ENCODE measurements at regions not wholly inside any gene's neighbourhood (a gene's known extent, or its start where the extent isn't known, plus 50 kb on each side); places are given as distances from the start of the nearest gene placed in this dataset.

- H3K36me3 Mint-ChIP-seq (ENCODE audit: insufficient read depth, unreplicated experiment): no peaks in the 10 kb centered on the region
- CTCF ChIA-PET: no interaction called here
- H3K4me3 Mint-ChIP-seq (ENCODE audit: low read depth, unreplicated experiment): no peak overlapping the region
- H3K9me3 Mint-ChIP-seq (ENCODE audit: low read depth, unreplicated experiment): no peaks in the 10 kb centered on the region
- no peaks in the 10 kb centered on the region for H3K27me3 Mint-ChIP-seq (ENCODE audit: unreplicated experiment)
- no peak for DNase-seq
- intact Hi-C loops (cut with micrococcal nuclease; ENCODE audit: unreplicated experiment): loop anchor here (10.0 kb wide), 1 partner anchor 300 kb away; no protein-coding TSS in a partner anchor
- no TSS peak for BruUV-seq (replicated peaks)
- H3K4me1 Mint-ChIP-seq (ENCODE audit: low read depth, unreplicated experiment): no peaks in the 10 kb centered on the region
- TF ChIP-seq, protein P1, sequence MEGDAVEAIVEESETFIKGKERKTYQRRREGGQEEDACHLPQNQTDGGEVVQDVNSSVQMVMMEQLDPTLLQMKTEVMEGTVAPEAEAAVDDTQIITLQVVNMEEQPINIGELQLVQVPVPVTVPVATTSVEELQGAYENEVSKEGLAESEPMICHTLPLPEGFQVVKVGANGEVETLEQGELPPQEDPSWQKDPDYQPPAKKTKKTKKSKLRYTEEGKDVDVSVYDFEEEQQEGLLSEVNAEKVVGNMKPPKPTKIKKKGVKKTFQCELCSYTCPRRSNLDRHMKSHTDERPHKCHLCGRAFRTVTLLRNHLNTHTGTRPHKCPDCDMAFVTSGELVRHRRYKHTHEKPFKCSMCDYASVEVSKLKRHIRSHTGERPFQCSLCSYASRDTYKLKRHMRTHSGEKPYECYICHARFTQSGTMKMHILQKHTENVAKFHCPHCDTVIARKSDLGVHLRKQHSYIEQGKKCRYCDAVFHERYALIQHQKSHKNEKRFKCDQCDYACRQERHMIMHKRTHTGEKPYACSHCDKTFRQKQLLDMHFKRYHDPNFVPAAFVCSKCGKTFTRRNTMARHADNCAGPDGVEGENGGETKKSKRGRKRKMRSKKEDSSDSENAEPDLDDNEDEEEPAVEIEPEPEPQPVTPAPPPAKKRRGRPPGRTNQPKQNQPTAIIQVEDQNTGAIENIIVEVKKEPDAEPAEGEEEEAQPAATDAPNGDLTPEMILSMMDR (IDR thresholded peaks at IDR 0.05; ENCODE audit: unreplicated experiment): no peak
- H3K27ac Mint-ChIP-seq (ENCODE audit: unreplicated experiment): no peak overlapping the region
Measured at GRCh38 chr3:178445139-178445538, 91.1 kb upstream of the KCNMB2 start.

- H3K27me3 Mint-ChIP-seq (ENCODE audit: unreplicated experiment): no peaks in the 10 kb centered on the region
- H3K27ac Mint-ChIP-seq (ENCODE audit: unreplicated experiment): no peak overlapping the region
- no peaks in the 10 kb centered on the region for H3K36me3 Mint-ChIP-seq (ENCODE audit: insufficient read depth, unreplicated experiment)
- intact Hi-C loops (cut with micrococcal nuclease; ENCODE audit: unreplicated experiment): loop anchor here (10.0 kb wide), 1 partner anchor 299 kb away; no protein-coding TSS in a partner anchor
- H3K4me3 Mint-ChIP-seq (ENCODE audit: low read depth, unreplicated experiment): no peak overlapping the region
- BruUV-seq (replicated peaks): no TSS peak
- no peaks in the 10 kb centered on the region for H3K4me1 Mint-ChIP-seq (ENCODE audit: low read depth, unreplicated experiment)
- H3K9me3 Mint-ChIP-seq (ENCODE audit: low read depth, unreplicated experiment): no peaks in the 10 kb centered on the region
- TF ChIP-seq, protein P1 (IDR thresholded peaks at IDR 0.05; ENCODE audit: unreplicated experiment): no peak
- CTCF ChIA-PET: no interaction called here
- no peak for DNase-seq
Measured at GRCh38 chr3:178446059-178446458, 90.2 kb upstream of the KCNMB2 start.

DNA sequence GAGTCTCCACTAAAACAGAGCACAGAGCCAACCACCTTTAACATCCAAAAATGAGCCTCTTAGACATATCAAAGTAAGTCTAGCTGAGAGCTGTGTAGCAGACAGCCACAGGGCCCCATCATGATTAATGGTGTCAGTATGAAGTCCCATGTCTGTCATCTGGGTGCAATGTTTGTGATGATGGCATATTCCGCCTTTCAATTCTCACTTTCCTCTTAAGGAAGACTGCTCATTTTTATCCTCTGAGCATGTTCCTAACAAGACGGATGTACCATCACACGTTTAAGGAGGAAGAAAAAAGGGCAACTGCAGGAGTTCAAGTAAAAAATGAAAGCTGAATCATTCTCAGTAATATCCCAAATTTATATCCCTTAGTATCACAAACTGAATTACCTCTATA, 85.8 kb upstream of the KCNMB2 start:
- Mint-ChIP-seq H3K27me3 (ENCODE audit: unreplicated experiment) (no peaks in the 10 kb centered on the region), H3K9me3 (ENCODE audit: low read depth, unreplicated experiment) (no peaks in the 10 kb centered on the region), H3K27ac (ENCODE audit: unreplicated experiment) (no peak overlapping the region), H3K4me3 (ENCODE audit: low read depth, unreplicated experiment) (no peak overlapping the region), H3K36me3 (ENCODE audit: insufficient read depth, unreplicated experiment) (no peaks in the 10 kb centered on the region), H3K4me1 (ENCODE audit: low read depth, unreplicated experiment) (no peaks in the 10 kb centered on the region)
- no peak for DNase-seq
- TF ChIP-seq, protein P1 (IDR thresholded peaks at IDR 0.05; ENCODE audit: unreplicated experiment): no peak
- CTCF ChIA-PET: no interaction called here
- intact Hi-C loops (cut with micrococcal nuclease; ENCODE audit: unreplicated experiment): no loop called here
- BruUV-seq (replicated peaks): no TSS peak

DNA sequence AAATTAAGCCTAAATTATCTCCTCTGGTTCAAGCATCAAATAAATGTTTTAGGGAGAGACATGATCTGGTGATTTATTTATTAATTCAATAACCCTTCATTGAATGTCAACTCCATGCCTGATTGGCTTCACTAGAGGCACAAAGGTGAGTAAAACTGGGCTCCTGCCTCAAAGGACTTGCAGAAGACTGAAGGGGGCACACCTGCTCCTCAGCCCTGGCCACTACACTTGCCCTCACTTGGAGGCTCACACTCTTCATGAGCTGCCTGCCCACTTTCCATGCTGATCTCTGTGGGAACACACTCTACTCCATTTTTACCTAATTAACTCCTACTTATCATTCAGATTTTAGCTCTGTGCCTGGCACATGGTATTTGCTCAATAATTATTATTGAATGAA, 84.4 kb upstream of the KCNMB2 start:
- H3K36me3 Mint-ChIP-seq (ENCODE audit: insufficient read depth, unreplicated experiment): no peaks in the 10 kb centered on the region
- DNase-seq: no peak
- no TSS peak for BruUV-seq (replicated peaks)

More for the DNA sequence above, 84.4 kb upstream of the KCNMB2 start:
- intact Hi-C loops (cut with micrococcal nuclease; ENCODE audit: unreplicated experiment): no loop called here
- CTCF ChIA-PET: no interaction called here
- Mint-ChIP-seq H3K4me3 (ENCODE audit: low read depth, unreplicated experiment) (no peak overlapping the region), H3K27ac (ENCODE audit: unreplicated experiment) (no peak overlapping the region), H3K4me1 (ENCODE audit: low read depth, unreplicated experiment) (no peaks in the 10 kb centered on the region), H3K9me3 (ENCODE audit: low read depth, unreplicated experiment) (no peaks in the 10 kb centered on the region), H3K27me3 (ENCODE audit: unreplicated experiment) (no peaks in the 10 kb centered on the region)
- TF ChIP-seq, protein P1 (IDR thresholded peaks at IDR 0.05; ENCODE audit: unreplicated experiment): no peak

Data from Calu3 (cell line).